ENCODE measurements at regions not wholly inside any gene's neighbourhood (a gene's known extent, or its start where the extent isn't known, plus 50 kb on each side); places are given as distances from the start of the nearest gene placed in this dataset.

GRCh38 chr9:38178237-38178636, 109.2 kb upstream of the SHB start:
- Histone ChIP-seq H3K9me2 (ENCODE audit: insufficient read depth) (no peaks in the 10 kb centered on the region), H3K27me3 (ENCODE audit: insufficient read depth, low read depth) (no peaks in the 10 kb centered on the region), H3F3A (ENCODE audit: insufficient read depth, low read depth) (peaks cover 18% of the 10 kb centered on the region; the same call in 1 of the 2 replicates), H3K27ac (peak overlapping the region; percentile 65), H4K20me1 (ENCODE audit: insufficient read depth) (no peaks in the 10 kb centered on the region), H3K36me3 (ENCODE audit: low read depth) (no peaks in the 10 kb centered on the region), H3K4me3 (no peak overlapping the region), H3K4me2 (peak overlapping the region; percentile 45; the same call in 1 of the 2 replicates), H2AFZ (no peak overlapping the region), H3K9me3 (ENCODE audit: insufficient read depth, low read depth) (peaks cover 5% of the 10 kb centered on the region; the same call in 1 of the 2 replicates), H3K79me2 (ENCODE audit: low read depth) (no peaks in the 10 kb centered on the region), H3K4me1 (replicated peaks; ENCODE audit: insufficient read depth) (peaks cover 27% of the 10 kb centered on the region)
- POLR2A ChIA-PET (ENCODE audit: unreplicated experiment) = no interaction called here
- peak in 1 of 2 experiments; percentile 74 for DNase-seq
- CTCF ChIA-PET = no interaction called here
- no TSS peak for BruUV-seq (replicated peaks)
- intact Hi-C loops (cut with micrococcal nuclease; ENCODE audit: unreplicated experiment) = loop anchor here (2.0 kb wide), 1 partner anchor 49 kb away; no protein-coding TSS in a partner anchor
- no peak for TF ChIP-seq EZH2 (IDR thresholded peaks at IDR 0.05; ENCODE audit: low read depth)
- TF ChIP-seq, protein P1, sequence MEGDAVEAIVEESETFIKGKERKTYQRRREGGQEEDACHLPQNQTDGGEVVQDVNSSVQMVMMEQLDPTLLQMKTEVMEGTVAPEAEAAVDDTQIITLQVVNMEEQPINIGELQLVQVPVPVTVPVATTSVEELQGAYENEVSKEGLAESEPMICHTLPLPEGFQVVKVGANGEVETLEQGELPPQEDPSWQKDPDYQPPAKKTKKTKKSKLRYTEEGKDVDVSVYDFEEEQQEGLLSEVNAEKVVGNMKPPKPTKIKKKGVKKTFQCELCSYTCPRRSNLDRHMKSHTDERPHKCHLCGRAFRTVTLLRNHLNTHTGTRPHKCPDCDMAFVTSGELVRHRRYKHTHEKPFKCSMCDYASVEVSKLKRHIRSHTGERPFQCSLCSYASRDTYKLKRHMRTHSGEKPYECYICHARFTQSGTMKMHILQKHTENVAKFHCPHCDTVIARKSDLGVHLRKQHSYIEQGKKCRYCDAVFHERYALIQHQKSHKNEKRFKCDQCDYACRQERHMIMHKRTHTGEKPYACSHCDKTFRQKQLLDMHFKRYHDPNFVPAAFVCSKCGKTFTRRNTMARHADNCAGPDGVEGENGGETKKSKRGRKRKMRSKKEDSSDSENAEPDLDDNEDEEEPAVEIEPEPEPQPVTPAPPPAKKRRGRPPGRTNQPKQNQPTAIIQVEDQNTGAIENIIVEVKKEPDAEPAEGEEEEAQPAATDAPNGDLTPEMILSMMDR (conservative IDR thresholded peaks at IDR 0.05) = no peak

GRCh38 chr9:38177680-38178079, 108.7 kb upstream of the SHB start:
- peak overlapping the region; percentile 45; the same call in 1 of the 2 replicates for H3K4me2 ChIP-seq
- H3K27ac ChIP-seq = peak overlapping the region; percentile 65
- no peaks in the 10 kb centered on the region for H3K27me3 ChIP-seq (ENCODE audit: insufficient read depth, low read depth)
- H3K4me3 ChIP-seq = no peak overlapping the region
- peaks cover 18% of the 10 kb centered on the region; the same call in 1 of the 2 replicates for H3F3A ChIP-seq (ENCODE audit: insufficient read depth, low read depth)
- DNase-seq = no peak
- H3K4me1 ChIP-seq (replicated peaks; ENCODE audit: insufficient read depth) = peaks cover 27% of the 10 kb centered on the region
- TF ChIP-seq, protein P1 (conservative IDR thresholded peaks at IDR 0.05) = no peak
- no peak for TF ChIP-seq EZH2 (IDR thresholded peaks at IDR 0.05; ENCODE audit: low read depth)
- no TSS peak for BruUV-seq (replicated peaks)
- no peaks in the 10 kb centered on the region for H3K79me2 ChIP-seq (ENCODE audit: low read depth)
- intact Hi-C loops (cut with micrococcal nuclease; ENCODE audit: unreplicated experiment) = loop anchor here (2.0 kb wide), 1 partner anchor 49 kb away; no protein-coding TSS in a partner anchor
- no peaks in the 10 kb centered on the region for H3K36me3 ChIP-seq (ENCODE audit: low read depth)
- H4K20me1 ChIP-seq (ENCODE audit: insufficient read depth) = no peaks in the 10 kb centered on the region
- POLR2A ChIA-PET (ENCODE audit: unreplicated experiment) = no interaction called here
- CTCF ChIA-PET = no interaction called here
- H3K9me2 ChIP-seq (ENCODE audit: insufficient read depth) = no peaks in the 10 kb centered on the region
- H2AFZ ChIP-seq = no peak overlapping the region
- peaks cover 8% of the 10 kb centered on the region for H3K9me3 ChIP-seq (ENCODE audit: insufficient read depth, low read depth)

- H3F3A ChIP-seq (ENCODE audit: insufficient read depth, low read depth) = peaks cover 27% of the 10 kb centered on the region; the same call in 1 of the 2 replicates
- no peak for DNase-seq
- H3K9me3 ChIP-seq (ENCODE audit: insufficient read depth, low read depth) = peaks cover 20% of the 10 kb centered on the region
- H4K20me1 ChIP-seq (ENCODE audit: insufficient read depth) = no peaks in the 10 kb centered on the region
- H3K27me3 ChIP-seq (ENCODE audit: insufficient read depth, low read depth) = no peaks in the 10 kb centered on the region
- intact Hi-C loops (cut with micrococcal nuclease; ENCODE audit: unreplicated experiment) = no loop called here
- H3K36me3 ChIP-seq (ENCODE audit: low read depth) = peaks cover 10% of the 10 kb centered on the region; the same call in 1 of the 2 replicates
- H3K4me1 ChIP-seq (replicated peaks; ENCODE audit: insufficient read depth) = peaks cover 36% of the 10 kb centered on the region
- H3K4me2 ChIP-seq = no peak overlapping the region
- peak overlapping the region; percentile 49 for H3K27ac ChIP-seq
- no peaks in the 10 kb centered on the region for H3K9me2 ChIP-seq (ENCODE audit: insufficient read depth)
- H2AFZ ChIP-seq = no peak overlapping the region
- TF ChIP-seq, protein P1 (conservative IDR thresholded peaks at IDR 0.05) = no peak
- no peak for TF ChIP-seq EZH2 (IDR thresholded peaks at IDR 0.05; ENCODE audit: low read depth)
- no TSS peak for BruUV-seq (replicated peaks)
- ChIA-PET CTCF (no interaction called here), POLR2A (ENCODE audit: unreplicated experiment) (no interaction called here)
- H3K79me2 ChIP-seq (ENCODE audit: low read depth) = no peaks in the 10 kb centered on the region
- no peak overlapping the region for H3K4me3 ChIP-seq
These were observed 107.2 kb upstream of the SHB start for GRCh38 chr9:38176251-38176650.
